Heart left ventricle (tissue), 16 donors: ENCODE measurements at regions not wholly inside any gene's neighbourhood (a gene's known extent, or its start where the extent isn't known, plus 50 kb on each side); places are given as distances from the start of the nearest gene placed in this dataset.

ENCODE experiments used
- ATAC-seq, 4 donors: fragments of 200-7000 bp; cut with Tn5 transposase; one replicate each; pipeline ENCODE4 v1.9.1; 2020 to 2022; ENCODE audit warnings: moderate library complexity in 4 of 4, mild to moderate bottlenecking in 3 of 4, moderate number of reproducible peaks in 1 of 4
- DNase-seq, 5 donors: peaks; one replicate each; pipeline ENCODE4 v3.0.0-alpha.2; 2020
- H3K27ac ChIP-seq, 12 donors: fragments of 200-600 bp; sonication (generic) in 4 of 12; one replicate each; pipeline versions ENCODE4 v1.5.0 to v1.8.0; 2016 to 2022; ENCODE audit warnings: mild to moderate bottlenecking in 2 of 12
- H3K27me3 ChIP-seq, 9 donors: fragments of 200-600 bp; sonication (generic) in 2 of 9; one replicate each; pipeline versions ENCODE4 v1.5.1 to v1.8.0; 2016 to 2022; ENCODE audit warnings: mild to moderate bottlenecking in 3 of 9
- H3K36me3 ChIP-seq, 9 donors: fragments of 200-600 bp; sonication (generic) in 2 of 9; one replicate each; pipeline versions ENCODE4 v1.5.0 to v1.8.0; 2018 to 2022; ENCODE audit warnings: mild to moderate bottlenecking in 2 of 9
- H3K4me1 ChIP-seq, 12 donors: fragments of 200-600 bp; sonication (generic) in 4 of 12; one replicate each; pipeline versions ENCODE4 v1.5.0 to v1.8.0; 2016 to 2022; ENCODE audit warnings: mild to moderate bottlenecking in 3 of 12
- H3K4me3 ChIP-seq, 12 donors: fragments of 200-600 bp; sonication (generic) in 4 of 12; one replicate each; pipeline versions ENCODE4 v1.5.0 to v1.8.0; 2017 to 2022; ENCODE audit warnings: mild to moderate bottlenecking in 9 of 12, moderate library complexity in 4 of 12
- H3K9me3 ChIP-seq, 12 donors: fragments of 200-600 bp; sonication (generic) in 4 of 12; one replicate each; pipeline versions ENCODE4 v1.5.0 to v1.8.0; 2016 to 2022; ENCODE audit warnings: mild to moderate bottlenecking in 1 of 12
- CTCF ChIP-seq, 12 donors: fragments of 200-600 bp; sonication (generic) in 4 of 12; IDR thresholded peaks; one replicate each; pipeline versions ENCODE4 v1.5.0 to v1.8.0; 2018 to 2022; ENCODE audit warnings: antibody characterized with exemption in 12 of 12, mild to moderate bottlenecking in 5 of 12
- POLR2A ChIP-seq, 2 donors: fragments of 450-650 bp; IDR thresholded peaks; one replicate each; pipeline ENCODE4 v1.6.1; 2017; ENCODE audit warnings: antibody characterized with exemption in 2 of 2, mild to moderate bottlenecking in 2 of 2, moderate library complexity in 2 of 2
- whole genome bisulfite sequencing, 4 donors: extraction: QIAGEN DNeasy Blood & Tissue Kit in 2 of 4; methylation state at CpG; one replicate each; pipeline versions ENCODE4 v1.1.5 to v1.1.7; 2013 to 2018; 5-methylcytosine and 5-hydroxymethylcytosine counted together
- intact Hi-C, 10 donors: fragments of 100-400 bp; cut with DNase I; formaldehyde crosslinking; loops; one replicate each; pipeline versions ENCODE4 v1.11.1 to v1.14.2; 2022
- donor health status: ischemic (EF 13 %, LVEDD 7.1; RV severe dilation, severe dysfunction).
- donor health status: healthy with polysubstance abuse.
- donor health status: DM: no; HTN: yes; CAD: no.
- donor health status: DM: no; HTN: no; CAD: no.
- donor health status: ischemic (EF 25% LVEDD 6.9; RV normal size, moderate dysfunction).
- donor health status: ischemic (EF 25% LVEDD 5.7; RV mildly dilated, moderate dysfunction).
- donor health status: healthy.
- donor health status: DM: yes; HTN: yes; CAD: no.
- donor health status: ischemic (EF 35%, LVEDD 5.7; RV mildly dilated, moderate dysfunction).
- donor health status: nonischemic (EF 11% LVEDD 7.7; RV severe dilation, severe dysfunction).
- donor health status: DM: yes; HTN: yes; CAD: no.
- donor health status: PGD.
- donor health status: ischemic (EF 29% LVEDD 5.4; RV normal size, mild dysfunction).
- donor health status: nonischemic (EF 23%, LVEDD 6.1; RV moderate dilation, normal function).

- Histone ChIP-seq H3K36me3 (no peaks in the 10 kb centered on the region), H3K9me3 (peaks cover 0 to 22% (median 0%) of the 10 kb centered on the region in 12 donors), H3K27me3 (no peaks in the 10 kb centered on the region), H3K4me3 (no peak overlapping the region), H3K4me1 (peaks cover 0 to 15% (median 1%) of the 10 kb centered on the region in 12 donors), H3K27ac (no peak overlapping the region)
- no peak for TF ChIP-seq POLR2A (IDR thresholded peaks at IDR 0.05)
- no peak for TF ChIP-seq CTCF (IDR thresholded peaks at IDR 0.05)
- intact Hi-C loops: no loop called here
- ATAC-seq (no peak), DNase-seq (peak in 1 of 5 donors; percentile 8)
- 96 to 97% (median 96%) methylated on average over 29 of the region's 29 CpGs for WGBS, 4 donors
These were observed 127.1 kb downstream of the KLF13 start for GRCh38 chr15:31453558-31454318.

GRCh38 chr15:31455499-31455898 lies 128.9 kb downstream of the KLF13 start:
- ATAC-seq: no peak
- Histone ChIP-seq H3K36me3 (no peaks in the 10 kb centered on the region), H3K9me3 (peaks cover 0 to 22% (median 0%) of the 10 kb centered on the region in 12 donors), H3K4me1 (peaks cover 0 to 14% (median 0%) of the 10 kb centered on the region in 12 donors), H3K27me3 (no peaks in the 10 kb centered on the region), H3K4me3 (no peak overlapping the region), H3K27ac (no peak overlapping the region)
- intact Hi-C loops: no loop called here
- DNase-seq: no peak
- TF ChIP-seq CTCF (IDR thresholded peaks at IDR 0.05) (no peak), POLR2A (IDR thresholded peaks at IDR 0.05) (no peak)
- WGBS, 4 donors: 92 to 100% (median 97%) methylated on average over 1 of the region's 1 CpG

- intact Hi-C loops: no loop called here
- H3K4me3 ChIP-seq: no peak overlapping the region
- H3K36me3 ChIP-seq: no peaks in the 10 kb centered on the region
- no peaks in the 10 kb centered on the region for H3K27me3 ChIP-seq
- peak overlapping the region in 1 of 12 donors; percentile 8 for H3K27ac ChIP-seq
- TF ChIP-seq CTCF (IDR thresholded peaks at IDR 0.05) (no peak), POLR2A (IDR thresholded peaks at IDR 0.05) (no peak)
- ATAC-seq (no peak), DNase-seq (peak in 1 of 5 donors; percentile 8)
- peaks cover 0 to 16% (median 2%) of the 10 kb centered on the region in 12 donors for H3K4me1 ChIP-seq
- WGBS, 4 donors: 81 to 89% (median 84%) methylated on average over 8 of the region's 8 CpGs
- H3K9me3 ChIP-seq: peaks cover 0 to 17% (median 0%) of the 10 kb centered on the region in 12 donors
These were observed 129.9 kb downstream of the KLF13 start for GRCh38 chr15:31456354-31457060.

- ATAC-seq: no peak
- Histone ChIP-seq H3K9me3 (peaks cover 0 to 13% (median 0%) of the 10 kb centered on the region in 12 donors), H3K27ac (peak overlapping the region in 3 of 12 donors; percentile 8 to 19 (median 18)), H3K36me3 (no peaks in the 10 kb centered on the region), H3K4me1 (peaks cover 0 to 16% (median 4%) of the 10 kb centered on the region in 12 donors), H3K4me3 (no peak overlapping the region), H3K27me3 (no peaks in the 10 kb centered on the region)
- intact Hi-C loops: no loop called here
- whole genome bisulfite sequencing, 4 donors: 63 to 74% (median 71%) methylated on average over 5 of the region's 5 CpGs
- DNase-seq: peak in 1 of 5 donors; percentile 19
- TF ChIP-seq POLR2A (IDR thresholded peaks at IDR 0.05): no peak
- TF ChIP-seq CTCF (IDR thresholded peaks at IDR 0.05): no peak
These were observed 130.5 kb downstream of the KLF13 start for GRCh38 chr15:31457161-31457560.
